OCI-LY3 (cell line): ENCODE measurements at regions not wholly inside any gene's neighbourhood (a gene's known extent, or its start where the extent isn't known, plus 50 kb on each side); places are given as distances from the start of the nearest gene placed in this dataset.

Source experiments
- H2AFZ ChIP-seq: fragments of 200-600, 300-600 bp; shearing (Covaris generic); 2 replicates; pipeline ENCODE4 v1.6.0; 2014; ENCODE audit warnings: antibody characterized with exemption, low read depth, low read length
- H3K27ac ChIP-seq: fragments of 200-600, 300-600 bp; sonication (generic); 2 replicates; pipeline ENCODE4 v1.5.1; 2014; ENCODE audit warnings: mild to moderate bottlenecking, low read length, moderate library complexity, mixed read lengths
- H3K27me3 ChIP-seq: fragments of 200-600, 300-600 bp; sonication (generic); 2 replicates; pipeline ENCODE4 v1.6.1; 2014; ENCODE audit warnings: low read depth, low read length, mixed read lengths
- H3K36me3 ChIP-seq: fragments of 200-600, 300-600 bp; sonication (generic); replicated peaks from 2 replicates; pipeline ENCODE3; 2014; ENCODE audit warnings: low read depth, low read length, mixed read lengths
- H3K4me1 ChIP-seq: fragments of 300-600, 200-600 bp; sonication (generic); 2 replicates; pipeline ENCODE4 v1.6.1; 2014; ENCODE audit warnings: low read length, mixed read lengths
- H3K4me2 ChIP-seq: fragments of 200-600, 300-600 bp; sonication (generic); 2 replicates; pipeline ENCODE4 v1.6.1; 2014; ENCODE audit warnings: low read length, mixed read lengths
- H3K4me3 ChIP-seq: fragments of 300-600, 200-600 bp; sonication (generic); 2 replicates; pipeline ENCODE4 v1.5.1; 2014; ENCODE audit warnings: antibody characterized with exemption, mild to moderate bottlenecking, low read length, moderate library complexity
- H3K79me2 ChIP-seq: fragments of 300-600, 200-600 bp; shearing (Covaris generic); 2 replicates; pipeline ENCODE4 v1.6.1; 2014; ENCODE audit warnings: mild to moderate bottlenecking, low read length, mixed read lengths
- H3K9ac ChIP-seq: fragments of 300-600, 200-600 bp; shearing (Covaris generic); 2 replicates; pipeline ENCODE4 v1.6.0; 2014; ENCODE audit warnings: mild to moderate bottlenecking, low read length, moderate library complexity
- H3K9me3 ChIP-seq: fragments of 200-600, 300-600 bp; shearing (Covaris generic); 2 replicates; pipeline ENCODE4 v1.6.1; 2014; ENCODE audit warnings: low read length, mixed read lengths; ENCODE audit not compliant: insufficient read depth
- H4K20me1 ChIP-seq: fragments of 200-600, 300-600 bp; sonication (generic); 2 replicates; pipeline ENCODE4 v1.6.1; 2016; ENCODE audit warnings: low read length, mixed read lengths; ENCODE audit not compliant: insufficient read depth
- CTCF ChIP-seq: fragments of 200-600, 300-600 bp; sonication (generic); IDR thresholded peaks from 2 replicates; pipeline ENCODE4 v1.5.1; 2014; ENCODE audit warnings: antibody characterized with exemption, low read length, low read depth
- EZH2phosphoT487 ChIP-seq: fragments of 200-600 bp; shearing (Covaris generic); IDR thresholded peaks from 2 replicates; pipeline ENCODE4 v1.6.1; 2018; ENCODE audit warnings: antibody characterized with exemption, mixed run types, low read depth

GRCh38 chr4:20621476-20621875 is 78.8 kb upstream of the PACRGL start:
- no peaks in the 10 kb centered on the region for H4K20me1 ChIP-seq
- no peak for TF ChIP-seq CTCF
- TF ChIP-seq EZH2phosphoT487 = no peak
- H3K9ac ChIP-seq = no peak overlapping the region
- no peak overlapping the region for H3K4me3 ChIP-seq
- H2AFZ ChIP-seq = no peak overlapping the region
- no peak overlapping the region for H3K27ac ChIP-seq
- H3K27me3 ChIP-seq = no peaks in the 10 kb centered on the region
- no peaks in the 10 kb centered on the region for H3K4me1 ChIP-seq
- no peak overlapping the region for H3K4me2 ChIP-seq
- H3K9me3 ChIP-seq = no peaks in the 10 kb centered on the region
- H3K36me3 ChIP-seq = no peaks in the 10 kb centered on the region
- no peaks in the 10 kb centered on the region for H3K79me2 ChIP-seq

- no peak for TF ChIP-seq EZH2phosphoT487
- TF ChIP-seq CTCF = no peak
- no peaks in the 10 kb centered on the region for H3K79me2 ChIP-seq
- H3K4me1 ChIP-seq = no peaks in the 10 kb centered on the region
- H3K27ac ChIP-seq = no peak overlapping the region
- H3K9me3 ChIP-seq = no peaks in the 10 kb centered on the region
- no peak overlapping the region for H3K4me2 ChIP-seq
- no peak overlapping the region for H3K4me3 ChIP-seq
- no peaks in the 10 kb centered on the region for H3K27me3 ChIP-seq
- H2AFZ ChIP-seq = no peak overlapping the region
- H3K9ac ChIP-seq = no peak overlapping the region
- no peaks in the 10 kb centered on the region for H3K36me3 ChIP-seq
- H4K20me1 ChIP-seq = no peaks in the 10 kb centered on the region
These were observed 77.6 kb upstream of the PACRGL start for GRCh38 chr4:20622701-20623100.

- Histone ChIP-seq H4K20me1 (no peaks in the 10 kb centered on the region), H3K9me3 (no peaks in the 10 kb centered on the region), H3K79me2 (no peaks in the 10 kb centered on the region), H3K36me3 (no peaks in the 10 kb centered on the region), H3K9ac (no peak overlapping the region), H3K27ac (no peak overlapping the region), H2AFZ (no peak overlapping the region), H3K4me1 (no peaks in the 10 kb centered on the region), H3K4me2 (no peak overlapping the region), H3K27me3 (no peaks in the 10 kb centered on the region), H3K4me3 (no peak overlapping the region)
- no peak for TF ChIP-seq EZH2phosphoT487
- TF ChIP-seq CTCF = no peak
These were observed 76.3 kb upstream of the PACRGL start for GRCh38 chr4:20623939-20624338.

GRCh38 chr4:20624793-20625374 is 75.4 kb upstream of the PACRGL start:
- Histone ChIP-seq H3K27me3 (no peaks in the 10 kb centered on the region), H3K79me2 (no peaks in the 10 kb centered on the region), H3K4me2 (no peak overlapping the region), H3K9ac (no peak overlapping the region), H3K4me1 (no peaks in the 10 kb centered on the region), H2AFZ (no peak overlapping the region), H3K9me3 (no peaks in the 10 kb centered on the region), H4K20me1 (no peaks in the 10 kb centered on the region), H3K27ac (no peak overlapping the region), H3K36me3 (no peaks in the 10 kb centered on the region), H3K4me3 (no peak overlapping the region)
- TF ChIP-seq CTCF = no peak
- no peak for TF ChIP-seq EZH2phosphoT487
